WTC11 (cell line): ENCODE measurements at regions not wholly inside any gene's neighbourhood (a gene's known extent, or its start where the extent isn't known, plus 50 kb on each side); places are given as distances from the start of the nearest gene placed in this dataset.
"Not testable (repeated sequence)": the region's sequence is repeated elsewhere in the genome, so short reads cannot be mapped to it uniquely, and the experiment has no call there.

Experiments used
- ATAC-seq: fragments of 200-7000 bp; cut with Tn5 transposase; 2 replicates; pipeline ENCODE4 v1.10.0; 2021; ENCODE audit warnings: mild to moderate bottlenecking, moderate library complexity
- CTCF ChIA-PET: fragments of 300-600 bp; sonication (Branson Sonifier 250); formaldehyde crosslinking; loops from one replicate; lab custom pipeline; 2021; ENCODE audit warnings: antibody characterized with exemption; lab: Charles Lee
- POLR2A ChIA-PET: fragments of 350-600 bp; sonication (Branson Sonifier 250); formaldehyde crosslinking; loops from one replicate; lab custom pipeline; 2021; ENCODE audit warnings: antibody characterized with exemption; lab: Charles Lee
- DNase-seq: peaks from one replicate; pipeline ENCODE4 v3.0.0; 2021; ENCODE audit warnings: low spot score
- H3K27ac Mint-ChIP-seq: 2 replicates; pipeline ENCODE4 v1.8.0; 2021; ENCODE audit warnings: mixed read lengths
- H3K27me3 Mint-ChIP-seq: 2 replicates; pipeline ENCODE4 v1.8.0; 2021; ENCODE audit warnings: low read depth, mild to moderate bottlenecking, moderate library complexity, mixed read lengths
- H3K36me3 Mint-ChIP-seq: 2 replicates; pipeline ENCODE4 v1.8.0; 2021; ENCODE audit warnings: mixed read lengths
- H3K4me1 Mint-ChIP-seq: 2 replicates; pipeline ENCODE4 v1.8.0; 2022; ENCODE audit warnings: mixed read lengths
- H3K4me3 Mint-ChIP-seq: 2 replicates; pipeline ENCODE4 v1.8.0; 2021; ENCODE audit warnings: mild to moderate bottlenecking, moderate library complexity, mixed read lengths
- H3K9me3 Mint-ChIP-seq: 2 replicates; pipeline ENCODE4 v1.8.0; 2021; ENCODE audit warnings: mixed read lengths
- AFF4 ChIP-seq: sonication (generic); formaldehyde crosslinking; IDR thresholded peaks from 2 replicates; pipeline ENCODE4 v1.8.1; 2023; ENCODE audit warnings: mild to moderate bottlenecking, missing genetic modification reagents, borderline replicate concordance
- AR ChIP-seq: fragments of 250-450 bp; sonication (Bioruptor Pico); IDR thresholded peaks from 2 replicates; pipeline ENCODE4 v1.9.0; 2021; ENCODE audit warnings: mild to moderate bottlenecking
- E2F5 ChIP-seq: sonication (generic); formaldehyde crosslinking; IDR thresholded peaks from 2 replicates; pipeline ENCODE4 v1.8.1; 2022; ENCODE audit warnings: mild to moderate bottlenecking, moderate library complexity, missing genetic modification reagents
- FOXP1 ChIP-seq: sonication (generic); formaldehyde crosslinking; IDR thresholded peaks from 2 replicates; pipeline ENCODE4 v1.8.0; 2022; ENCODE audit warnings: missing genetic modification reagents, mild to moderate bottlenecking, moderate library complexity, borderline replicate concordance
- FOXP4 ChIP-seq: sonication (generic); formaldehyde crosslinking; IDR thresholded peaks from 2 replicates; pipeline ENCODE4 v1.8.0; 2022; ENCODE audit warnings: mild to moderate bottlenecking, missing genetic modification reagents
- GTF2I ChIP-seq: fragments of 250-450 bp; sonication (Bioruptor Pico); conservative IDR thresholded peaks from 2 replicates; pipeline ENCODE4 v1.4.0; 2021; ENCODE audit warnings: mild to moderate bottlenecking
- IRF1 ChIP-seq: sonication (generic); formaldehyde crosslinking; IDR thresholded peaks from 2 replicates; pipeline ENCODE4 v1.8.0; 2023; ENCODE audit warnings: missing genetic modification reagents
- RELA ChIP-seq: sonication (generic); formaldehyde crosslinking; IDR thresholded peaks from 2 replicates; pipeline ENCODE4 v1.8.1; 2022; ENCODE audit warnings: missing genetic modification reagents, mild to moderate bottlenecking, borderline replicate concordance
- RORB ChIP-seq: fragments of 250-450 bp; sonication (Bioruptor Pico); IDR thresholded peaks from 2 replicates; pipeline ENCODE4 v1.9.0; 2021; ENCODE audit warnings: mild to moderate bottlenecking
- SMAD3 ChIP-seq: sonication (generic); formaldehyde crosslinking; IDR thresholded peaks from 2 replicates; pipeline ENCODE4 v1.8.0; 2022; ENCODE audit warnings: missing genetic modification reagents, mild to moderate bottlenecking, borderline replicate concordance
- TEAD4 ChIP-seq: sonication (generic); formaldehyde crosslinking; IDR thresholded peaks from 2 replicates; pipeline ENCODE4 v1.8.0; 2022; ENCODE audit warnings: mild to moderate bottlenecking, missing genetic modification reagents

GRCh38 chr1:166693673-166694297 is 145.5 kb upstream of the POGK start:
- no peak overlapping the region for H3K4me3 Mint-ChIP-seq
- ChIA-PET CTCF (no interaction called here), POLR2A (no interaction called here)
- peaks cover 8% of the 10 kb centered on the region for H3K9me3 Mint-ChIP-seq
- H3K27me3 Mint-ChIP-seq, result no peaks in the 10 kb centered on the region; the same call in 1 of the 2 replicates
- H3K27ac Mint-ChIP-seq, result no peak overlapping the region
- no peak for DNase-seq
- H3K4me1 Mint-ChIP-seq, result peaks cover 8% of the 10 kb centered on the region
- TF ChIP-seq E2F5 (CRISPR knock-in tag), result no peak
- no peak for TF ChIP-seq FOXP1 (CRISPR knock-in tag)
- TF ChIP-seq, all 79 proteins: peak for 0
- no peak for ATAC-seq
- no peaks in the 10 kb centered on the region for H3K36me3 Mint-ChIP-seq

GRCh38 chr1:166695115-166695514 is 144.2 kb upstream of the POGK start:
- POLR2A ChIA-PET, result no interaction called here
- ATAC-seq (no peak), DNase-seq (no peak)
- Mint-ChIP-seq H3K9me3 (peaks cover 8% of the 10 kb centered on the region), H3K36me3 (no peaks in the 10 kb centered on the region), H3K27me3 (no peaks in the 10 kb centered on the region), H3K4me1 (peaks cover 8% of the 10 kb centered on the region), H3K4me3 (no peak overlapping the region), H3K27ac (no peak overlapping the region)
- CTCF ChIA-PET, result no interaction called here
- TF ChIP-seq FOXP4 (CRISPR knock-in tag) (no peak), SMAD3 (no peak), IRF1 (CRISPR knock-in tag) (no peak), AFF4 (CRISPR knock-in tag) (no peak), AR (no peak), RELA (no peak), TEAD4 (CRISPR knock-in tag) (no peak), GTF2I (CRISPR knock-in tag) (no peak), RORB (no peak)

GRCh38 chr1:166695834-166696233 is 143.4 kb upstream of the POGK start:
- H3K27ac Mint-ChIP-seq, DNase-seq, CTCF ChIA-PET, H3K9me3 Mint-ChIP-seq, H3K27me3 Mint-ChIP-seq, ATAC-seq, H3K36me3 Mint-ChIP-seq, H3K4me3 Mint-ChIP-seq, POLR2A ChIA-PET: not testable (repeated sequence)
- peaks cover 10% of the 10 kb centered on the region for H3K4me1 Mint-ChIP-seq
